GM04504 (cell line): ENCODE measurements at regions not wholly inside any gene's neighbourhood (a gene's known extent, or its start where the extent isn't known, plus 50 kb on each side); places are given as distances from the start of the nearest gene placed in this dataset.
"Not testable (repeated sequence)": the region's sequence is repeated elsewhere in the genome, so short reads cannot be mapped to it uniquely, and the experiment has no call there.

Source experiments
- DNase-seq: peaks from one replicate; pipeline ENCODE4 v3.0.0-alpha.2; 2012; ENCODE audit warnings: low read depth

DNA sequence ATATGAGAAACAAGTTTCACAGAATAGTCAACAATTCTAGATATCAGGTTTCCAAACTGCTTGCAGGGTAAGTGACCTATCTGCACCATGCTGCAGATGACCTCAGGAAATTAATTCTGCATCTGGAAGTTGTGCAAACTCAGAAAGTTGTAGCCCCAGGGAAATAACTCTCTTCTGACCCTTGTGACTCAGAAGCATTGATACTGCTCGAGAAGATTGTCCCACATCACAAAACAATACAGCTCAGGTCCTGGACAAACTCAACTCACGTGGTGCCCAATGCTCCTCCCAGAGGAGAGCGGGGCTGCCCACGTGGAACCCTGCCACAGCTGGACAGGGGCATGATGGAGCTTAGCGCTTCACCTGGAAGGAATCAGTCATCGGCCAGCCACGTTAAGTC lies 221.9 kb upstream of the LRRC61 start:
- DNase-seq: not testable (repeated sequence)

DNA sequence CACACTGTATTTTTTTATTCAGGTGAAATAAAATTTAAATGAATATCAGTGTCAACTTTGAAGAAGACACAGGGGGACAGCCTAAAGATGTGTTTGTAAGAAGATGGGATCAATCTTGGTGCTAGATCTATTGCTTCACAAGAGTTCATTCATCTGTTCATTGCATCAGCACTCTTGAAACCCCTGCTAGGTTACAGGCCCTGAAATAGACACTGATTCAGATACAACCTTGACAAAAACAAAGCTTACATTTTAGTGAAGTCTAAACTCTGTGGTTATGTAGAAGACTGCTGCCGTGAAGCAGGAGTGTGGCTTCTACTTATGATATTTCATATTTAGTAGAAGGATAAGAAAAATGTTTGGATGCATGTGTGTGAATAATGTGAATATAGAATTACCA lies 215.9 kb upstream of the LRRC61 start:
- DNase-seq: not testable (repeated sequence)

DNA sequence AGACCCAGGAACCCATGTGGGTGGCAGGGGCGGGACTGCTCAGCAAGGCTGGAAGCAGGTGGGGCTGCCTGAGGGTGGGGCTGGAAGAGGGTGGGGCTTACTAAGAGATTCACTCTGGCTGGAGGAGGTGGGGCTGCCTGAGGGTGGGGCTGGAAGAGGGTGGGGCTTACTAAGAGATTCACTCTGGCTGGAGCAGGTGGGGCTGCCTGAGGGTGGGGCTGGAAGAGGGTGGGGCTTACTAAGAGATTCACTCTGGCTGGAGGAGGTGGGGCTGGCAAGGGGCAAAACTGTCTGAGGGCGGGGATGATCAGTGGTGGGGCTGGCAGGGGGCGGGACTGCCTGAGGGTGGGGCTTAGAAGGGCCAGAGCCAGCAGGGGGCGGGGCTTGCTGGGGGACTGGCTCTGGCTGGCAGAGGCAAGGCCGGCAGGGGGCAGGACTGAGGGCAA lies 212.8 kb upstream of the LRRC61 start:
- not testable (repeated sequence) for DNase-seq

DNA sequence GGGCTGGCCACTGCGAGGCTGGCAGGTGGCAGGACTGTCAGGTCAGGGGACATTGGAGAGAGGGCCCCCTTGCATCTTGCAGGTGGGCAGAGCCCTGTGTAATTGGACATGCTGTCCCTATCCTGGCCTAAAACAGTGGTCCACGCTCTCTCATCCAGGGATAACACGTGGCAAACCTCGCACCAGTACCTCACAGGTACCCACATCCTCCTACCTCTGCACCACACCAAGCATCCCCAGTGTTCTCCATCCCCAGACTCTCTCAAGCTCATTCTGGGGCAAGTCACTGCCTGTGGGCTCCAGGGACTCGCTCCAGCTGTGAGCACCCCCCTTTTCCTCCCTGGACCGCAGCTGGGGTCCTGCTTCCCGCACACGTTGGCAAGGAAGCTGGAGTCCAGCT lies 212.3 kb upstream of the LRRC61 start:
- not testable (repeated sequence) for DNase-seq

DNA sequence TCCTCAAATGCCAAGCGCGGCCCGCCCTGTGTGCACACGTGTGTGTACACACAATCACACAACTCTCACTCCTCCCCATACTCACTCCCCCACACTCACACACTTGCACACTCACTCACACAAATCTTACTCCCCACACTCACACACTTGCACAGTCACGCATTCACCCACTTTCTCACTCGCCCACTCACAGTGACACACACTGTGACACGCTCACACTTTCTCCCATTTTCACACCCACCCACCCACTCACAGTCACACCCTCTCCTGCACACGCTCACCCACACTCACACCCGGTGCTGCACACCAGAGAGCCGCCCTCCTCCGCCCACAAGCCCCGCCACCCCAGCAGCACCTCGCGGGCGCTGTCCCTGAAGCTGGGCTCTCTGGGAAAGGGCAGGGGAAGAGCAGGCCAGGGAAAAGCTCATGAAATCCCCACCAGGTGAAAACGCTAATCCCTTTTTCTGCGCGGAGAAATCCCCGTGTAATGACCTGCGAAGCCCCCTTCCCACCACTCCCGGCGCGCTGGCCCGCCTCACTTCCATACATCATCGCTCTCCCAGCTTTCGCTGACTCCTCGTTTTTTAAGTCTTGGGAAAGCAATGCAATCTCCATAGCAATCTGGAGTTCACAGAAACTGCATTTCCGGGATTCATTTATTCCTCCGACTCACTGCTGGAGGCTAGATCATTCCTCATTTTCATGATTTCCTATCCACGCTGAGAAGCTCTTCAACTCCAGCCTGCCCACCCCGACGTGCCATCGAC lies 211.6 kb upstream of the LRRC61 start:
- not testable (repeated sequence) for DNase-seq

DNA sequence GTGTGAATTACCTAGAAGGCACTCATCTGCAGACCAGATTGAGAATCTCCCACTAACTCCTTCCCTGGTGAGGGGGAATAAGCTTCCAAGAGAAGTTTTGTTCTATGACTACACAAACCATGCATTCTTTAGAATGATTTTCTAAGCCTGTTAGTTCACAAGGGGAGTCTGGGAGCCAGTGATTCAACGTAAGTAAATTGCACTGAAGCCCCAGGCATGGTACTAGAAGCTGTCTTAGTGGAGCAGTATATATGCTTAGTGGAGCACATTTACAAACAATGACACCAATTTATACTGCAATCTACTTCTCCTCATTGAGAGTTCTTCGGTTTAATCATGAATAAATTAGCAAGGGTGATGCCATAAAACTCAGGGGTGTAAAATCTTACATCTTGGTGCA lies 209.9 kb upstream of the LRRC61 start:
- DNase-seq: not testable (repeated sequence)

DNA sequence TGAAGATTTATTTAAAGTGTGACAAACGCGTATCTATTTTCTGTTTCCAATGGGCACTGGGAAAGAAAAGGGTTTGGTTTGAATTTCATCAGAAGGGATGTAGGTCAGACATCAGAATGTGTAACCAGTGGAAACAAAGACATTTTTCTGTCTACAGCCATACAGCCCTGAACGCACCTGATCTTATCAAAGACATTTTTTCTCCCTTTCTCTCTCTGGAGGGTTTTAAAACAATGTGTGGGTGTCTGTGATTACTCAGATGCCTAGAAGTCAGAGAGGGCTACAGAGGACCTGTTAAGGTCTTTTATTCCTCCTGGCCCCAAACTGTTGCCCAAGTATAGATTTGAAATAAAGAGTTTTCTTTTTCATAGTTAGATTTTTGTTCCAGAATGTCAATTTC lies 208.6 kb upstream of the LRRC61 start:
- not testable (repeated sequence) for DNase-seq

DNA sequence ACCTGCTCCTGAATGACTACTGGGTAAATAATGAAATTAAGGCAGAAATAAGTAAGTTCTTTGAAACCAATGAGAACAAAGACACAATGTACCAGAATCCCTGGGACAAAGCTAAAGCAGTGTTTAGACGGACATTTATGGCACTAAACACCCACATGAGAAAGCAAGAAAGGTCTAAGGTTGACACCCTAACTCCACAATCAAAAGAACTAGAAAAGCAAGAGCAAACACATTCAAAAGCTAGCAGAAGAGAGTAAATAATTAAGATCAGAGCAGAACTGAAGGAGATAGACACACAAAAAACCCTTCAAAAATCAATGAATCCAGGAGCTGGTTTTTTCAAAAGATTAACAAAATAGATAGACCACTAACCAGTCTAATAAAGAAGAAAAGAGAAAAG lies 203.2 kb upstream of the LRRC61 start:
- DNase-seq: not testable (repeated sequence)

DNA sequence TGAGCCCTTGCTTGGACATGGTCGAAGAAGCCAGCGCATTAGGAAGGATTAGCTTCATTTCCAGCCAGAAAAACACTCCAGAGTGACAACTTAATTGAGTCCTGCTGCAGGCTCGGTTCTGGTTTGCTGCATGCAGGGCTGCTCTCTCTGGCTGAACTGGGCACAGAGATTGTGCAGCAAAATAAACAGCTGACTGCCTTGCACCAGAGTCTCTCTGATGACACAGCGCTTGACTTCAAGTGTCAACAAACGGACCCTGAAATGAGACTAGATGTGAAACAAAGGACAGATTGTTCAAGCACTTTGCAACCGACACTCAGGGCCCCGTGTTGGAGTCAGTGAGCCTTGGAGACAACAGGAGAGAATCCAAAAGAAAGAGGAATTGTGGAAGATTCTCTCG lies 197.3 kb upstream of the LRRC61 start:
- not testable (repeated sequence) for DNase-seq

DNA sequence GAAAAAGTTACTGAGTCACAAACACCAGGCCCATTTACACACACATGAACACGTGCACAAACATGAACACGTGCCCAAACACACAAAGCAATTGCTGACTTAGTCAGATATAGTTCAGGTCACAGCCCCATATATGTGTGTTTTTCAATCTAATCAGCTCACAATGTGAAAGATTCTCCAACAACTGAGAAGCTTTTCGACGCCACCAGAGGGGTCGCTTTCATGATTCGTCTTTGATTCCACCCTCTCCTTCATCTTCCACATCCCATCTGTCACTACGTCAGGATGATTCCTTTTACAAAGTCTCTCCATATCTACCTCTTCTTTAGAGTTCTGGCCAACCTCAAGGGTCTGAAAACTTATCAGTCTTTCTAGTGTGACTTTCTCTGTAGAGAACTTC lies 188.7 kb upstream of the LRRC61 start:
- not testable (repeated sequence) for DNase-seq

DNA sequence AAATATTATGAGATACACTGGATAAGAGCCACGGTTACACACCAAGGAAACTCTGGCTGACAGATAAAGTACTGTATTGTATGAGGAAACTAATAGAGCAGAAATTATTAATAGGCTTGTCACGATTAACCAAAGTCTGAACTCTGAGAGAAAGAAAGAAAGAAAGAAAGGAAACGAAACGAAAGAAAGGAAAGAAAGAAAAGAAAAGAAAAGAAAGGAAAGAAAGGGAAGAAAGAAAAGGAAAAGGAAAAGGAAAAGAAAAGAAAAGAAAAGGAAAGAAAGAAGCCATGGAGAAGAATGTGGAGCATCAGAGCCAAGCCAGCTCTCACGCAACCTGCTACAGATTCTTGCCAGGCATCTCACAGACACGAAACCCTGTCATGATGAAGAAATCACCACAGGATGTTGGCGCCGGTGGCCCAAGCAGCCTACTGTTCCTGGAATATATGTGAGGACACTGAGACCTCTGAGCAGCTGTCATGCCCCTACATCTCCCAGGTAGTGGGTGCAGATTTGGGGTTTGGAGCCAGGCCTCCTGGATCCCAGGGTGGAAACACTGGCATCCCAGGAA lies 187.4 kb upstream of the LRRC61 start:
- DNase-seq: not testable (repeated sequence)

DNA sequence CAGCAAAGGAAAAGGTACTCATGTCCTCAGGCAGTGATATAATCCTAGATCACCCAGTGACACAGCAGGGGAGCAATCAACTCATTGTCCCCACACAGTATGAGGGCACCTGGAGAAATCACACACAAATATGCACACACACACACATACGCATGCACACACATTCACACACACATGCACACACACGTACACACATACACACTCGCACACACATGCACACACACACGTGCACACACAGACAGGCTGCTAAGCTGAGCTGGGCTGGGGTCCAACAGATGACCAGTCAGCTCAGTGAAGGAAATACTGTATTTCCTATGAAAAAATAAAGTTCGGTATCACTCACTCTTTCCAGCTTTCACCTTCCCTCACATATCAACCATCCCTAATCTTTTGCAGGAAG lies 183.3 kb upstream of the LRRC61 start:
- DNase-seq: not testable (repeated sequence)

DNA sequence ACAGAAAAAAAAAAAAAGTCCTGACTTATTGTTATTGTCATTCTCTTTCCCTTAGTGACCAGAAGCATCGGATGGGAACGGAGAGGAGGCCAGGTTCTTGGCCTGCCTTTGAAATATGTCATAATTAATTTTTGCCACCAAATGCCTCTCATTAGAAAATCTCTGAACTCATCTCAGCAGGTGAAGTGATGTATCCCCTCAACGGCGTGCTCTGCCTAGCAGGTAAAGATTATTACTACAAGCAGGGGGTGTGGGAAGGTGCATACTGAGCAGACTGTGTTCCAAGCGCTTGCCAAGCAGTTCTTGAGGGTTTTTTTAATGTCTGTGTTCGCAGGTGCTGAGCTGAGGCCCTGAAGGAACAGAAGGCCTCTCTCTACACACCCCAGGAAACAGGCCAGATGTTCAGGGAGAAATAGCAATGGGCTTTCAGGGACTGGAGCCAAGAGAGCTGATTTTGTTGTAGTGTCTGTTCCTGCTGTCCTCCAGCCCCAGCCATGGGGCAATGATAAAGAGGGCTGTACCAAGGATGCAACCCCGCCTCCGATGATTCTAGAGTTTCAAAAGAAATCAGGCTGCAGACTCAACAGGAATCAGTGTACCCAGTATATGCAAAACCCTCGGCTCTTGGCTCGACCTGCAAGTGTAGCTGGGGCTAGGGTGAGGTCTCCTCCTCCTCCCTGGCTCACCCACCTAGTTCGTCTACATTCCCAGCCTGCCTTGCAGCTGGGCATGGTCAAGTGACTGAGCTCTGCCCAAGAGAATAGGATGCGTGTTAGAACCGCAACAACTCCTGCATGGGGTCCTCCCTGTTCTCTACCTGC lies 181.4 kb upstream of the LRRC61 start:
- not testable (repeated sequence) for DNase-seq

DNA sequence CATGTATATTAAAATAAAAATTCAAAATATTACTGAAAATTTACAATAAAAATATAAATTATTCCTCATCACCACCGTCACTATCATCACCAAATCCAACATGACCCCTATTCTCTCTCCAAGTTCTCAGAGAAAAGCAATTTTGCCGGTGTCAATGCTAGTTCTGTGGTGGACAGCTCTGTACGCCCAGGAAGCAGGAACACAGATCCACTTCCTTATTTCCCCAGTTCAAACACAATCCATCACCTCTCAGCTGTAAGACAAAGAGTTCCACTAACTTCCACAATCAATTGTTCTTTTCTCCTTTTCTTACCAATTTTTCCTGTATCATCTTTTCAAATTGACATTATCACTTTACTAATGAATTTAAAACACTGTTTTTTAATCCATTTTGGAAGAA lies 177.0 kb upstream of the LRRC61 start:
- DNase-seq: not testable (repeated sequence)

DNA sequence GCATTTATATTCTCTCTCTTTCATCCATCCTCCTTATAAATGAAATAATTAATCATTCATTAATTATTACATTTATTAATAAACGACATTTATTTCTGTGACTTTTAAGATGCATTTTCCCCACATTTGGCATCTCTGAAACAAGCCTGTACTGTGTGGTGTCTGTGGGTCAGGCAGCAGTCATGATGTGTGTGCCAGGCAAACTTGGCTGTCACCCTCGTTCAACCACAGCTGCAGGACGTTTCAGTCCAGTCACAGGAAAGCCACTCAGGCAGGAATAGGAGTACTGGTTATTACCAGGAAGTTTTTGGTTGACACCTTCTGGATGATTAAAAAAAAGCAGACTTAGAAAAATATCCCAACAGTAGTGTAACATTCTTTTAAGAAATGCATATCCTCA lies 175.6 kb upstream of the LRRC61 start:
- not testable (repeated sequence) for DNase-seq

DNA sequence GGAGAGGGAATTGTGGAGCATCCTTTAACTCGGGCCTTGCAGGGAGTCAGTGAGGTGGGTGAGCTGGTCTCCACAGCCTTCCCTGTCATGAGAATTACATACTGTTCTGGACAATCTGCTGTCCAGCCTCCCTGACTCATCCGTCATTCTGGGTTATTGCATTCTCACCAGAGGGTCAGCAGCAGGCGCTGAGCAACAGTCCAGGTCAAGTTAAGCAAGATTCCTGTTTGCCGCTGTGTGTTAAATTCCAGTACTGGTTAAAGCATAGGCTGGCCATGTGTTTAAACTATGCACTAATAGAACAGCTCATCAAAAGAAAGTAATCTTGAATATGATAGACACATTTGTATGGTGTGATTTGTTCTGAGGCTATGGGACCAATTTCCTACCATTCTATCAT lies 167.1 kb upstream of the LRRC61 start:
- DNase-seq: not testable (repeated sequence)

DNA sequence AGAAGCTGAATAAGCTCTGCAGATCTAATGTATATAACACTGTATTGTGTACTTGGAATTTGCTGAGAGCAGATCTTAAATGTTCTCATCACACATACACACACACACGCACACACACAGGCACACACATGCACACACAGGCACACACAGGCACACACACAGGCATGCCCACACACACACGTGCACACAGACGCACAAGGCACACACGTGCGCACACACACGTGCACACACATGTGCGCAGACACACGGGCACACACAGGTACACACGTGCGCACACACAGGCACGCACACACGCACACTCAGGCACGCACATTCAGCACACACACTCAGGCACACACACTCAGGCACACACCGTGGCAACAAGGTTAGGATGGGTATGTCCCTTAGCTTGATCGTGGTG lies 164.5 kb upstream of the LRRC61 start:
- not testable (repeated sequence) for DNase-seq

DNA sequence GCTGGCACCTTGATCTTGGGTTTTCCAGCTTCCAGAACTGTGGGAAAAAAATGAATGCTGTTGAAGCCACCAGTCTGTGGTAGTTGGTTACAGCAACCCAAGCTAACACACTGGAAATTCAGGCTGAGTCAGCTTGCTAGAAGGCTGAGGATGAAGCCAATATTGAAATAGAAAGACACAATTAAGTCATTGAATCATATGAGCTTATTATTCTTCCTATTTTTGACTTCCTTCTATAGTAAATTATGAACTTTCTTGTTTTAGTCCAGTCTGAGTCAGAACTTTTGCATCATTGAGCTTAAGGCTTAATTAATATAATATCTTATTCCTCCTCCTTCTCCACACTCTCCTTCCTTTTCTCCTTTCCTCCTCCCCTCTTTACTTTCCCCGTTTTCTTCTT lies 153.6 kb upstream of the LRRC61 start:
- not testable (repeated sequence) for DNase-seq

DNA sequence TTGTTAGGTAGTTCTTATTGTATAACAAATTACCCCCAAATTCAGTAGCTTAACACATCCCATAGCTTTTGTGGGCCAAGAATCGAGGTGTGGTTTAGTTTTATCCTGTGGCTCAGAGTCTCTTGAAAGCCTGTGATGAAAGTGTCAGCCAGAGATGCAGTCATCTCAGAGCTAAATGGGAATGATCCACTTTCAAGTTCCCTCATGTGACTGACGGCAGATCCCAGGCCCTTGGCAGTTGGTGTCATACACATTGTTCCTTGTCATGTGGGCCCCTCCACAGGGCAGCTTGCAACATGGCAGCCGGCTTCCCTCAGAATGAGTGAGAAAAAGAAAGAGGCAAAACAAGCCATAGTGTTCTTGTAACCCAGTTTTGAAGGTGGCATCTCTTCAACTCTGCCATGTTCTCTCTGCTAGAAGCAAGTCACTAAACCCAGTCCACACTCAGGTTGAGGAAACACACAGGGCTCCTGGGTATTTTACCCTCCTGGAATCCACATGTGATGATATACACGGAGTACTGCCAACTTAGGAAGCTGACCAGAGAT lies 153.1 kb upstream of the LRRC61 start:
- not testable (repeated sequence) for DNase-seq

DNA sequence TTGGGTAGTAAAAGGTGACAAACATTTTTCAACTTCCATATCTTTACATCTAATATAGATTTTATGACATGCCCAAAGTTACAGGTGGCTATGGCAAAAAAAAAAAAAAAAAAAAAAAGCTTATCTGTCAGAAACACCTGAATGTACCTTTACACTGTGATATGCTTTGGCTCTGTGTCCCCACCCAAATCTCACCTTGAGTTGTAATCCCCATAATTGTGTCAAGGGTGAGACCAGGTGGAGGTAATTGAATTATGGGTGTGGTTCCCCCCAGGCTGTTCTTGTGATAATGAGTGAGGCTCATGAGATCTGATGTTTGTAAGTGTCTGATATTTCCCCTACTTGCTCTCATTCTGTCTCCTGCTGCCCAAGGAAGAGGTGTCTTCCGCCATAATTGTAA lies 139.6 kb upstream of the LRRC61 start:
- DNase-seq: not testable (repeated sequence)

DNA sequence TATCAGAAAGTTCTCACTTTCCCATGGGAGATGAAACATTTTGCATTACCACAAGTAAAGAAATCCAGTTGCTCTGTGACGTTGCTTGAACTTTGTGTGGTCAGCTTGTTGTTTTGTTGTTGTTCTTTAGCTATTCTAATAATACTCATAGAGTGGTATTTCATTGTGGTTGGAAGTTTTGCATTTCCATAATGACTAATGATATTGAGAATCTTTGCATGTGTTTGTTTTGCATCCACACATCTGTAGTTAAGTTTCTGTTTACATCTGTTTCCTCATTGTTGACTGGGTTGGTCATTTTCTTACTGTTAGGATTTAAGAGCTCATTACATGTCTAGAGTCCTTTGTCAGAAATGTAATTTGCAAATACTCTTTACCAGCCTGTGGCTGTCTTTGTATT lies 133.2 kb upstream of the LRRC61 start:
- not testable (repeated sequence) for DNase-seq

DNA sequence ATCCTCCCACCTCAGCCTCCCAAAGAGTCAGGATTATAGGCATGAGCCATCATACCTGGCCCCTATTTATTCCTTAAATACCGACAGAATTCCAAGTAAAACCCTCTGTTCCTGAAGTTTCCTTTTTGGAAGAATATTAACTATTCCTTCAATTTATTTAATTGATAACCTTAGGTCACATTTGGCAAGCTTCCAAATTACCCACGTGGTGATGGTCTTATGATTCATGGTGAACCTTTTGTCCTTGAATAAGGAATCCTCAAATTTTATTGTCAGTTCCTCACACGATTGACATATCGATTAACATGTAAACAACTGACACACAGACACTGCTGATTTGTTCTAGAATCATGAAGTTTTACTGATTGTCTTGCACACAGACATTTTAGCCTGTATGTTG lies 130.6 kb upstream of the LRRC61 start:
- not testable (repeated sequence) for DNase-seq
